ENCODE measurements at regions not wholly inside any gene's neighbourhood (a gene's known extent, or its start where the extent isn't known, plus 50 kb on each side); places are given as distances from the start of the nearest gene placed in this dataset.

DNA sequence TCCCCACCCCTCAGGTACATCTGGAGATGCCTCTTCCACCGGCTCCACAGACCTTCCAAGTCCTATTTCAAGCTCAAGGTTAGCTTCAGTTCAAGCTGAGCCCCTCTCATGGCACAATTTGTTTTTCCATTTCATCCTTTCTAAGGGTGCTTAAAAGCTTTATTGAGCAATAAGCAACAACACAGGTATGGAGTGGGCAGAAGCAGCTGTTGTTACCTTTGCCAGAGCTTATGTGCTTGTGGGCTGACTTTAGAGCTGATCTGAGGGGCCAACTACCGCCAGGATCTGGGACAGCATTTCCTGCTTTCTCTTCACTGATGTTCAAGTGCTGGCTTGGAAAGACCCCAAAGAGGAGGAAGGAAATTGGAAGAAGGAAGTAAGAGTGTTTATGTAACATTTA lies 140.0 kb upstream of the KLHL25 start:
- TF ChIP-seq, protein P1, sequence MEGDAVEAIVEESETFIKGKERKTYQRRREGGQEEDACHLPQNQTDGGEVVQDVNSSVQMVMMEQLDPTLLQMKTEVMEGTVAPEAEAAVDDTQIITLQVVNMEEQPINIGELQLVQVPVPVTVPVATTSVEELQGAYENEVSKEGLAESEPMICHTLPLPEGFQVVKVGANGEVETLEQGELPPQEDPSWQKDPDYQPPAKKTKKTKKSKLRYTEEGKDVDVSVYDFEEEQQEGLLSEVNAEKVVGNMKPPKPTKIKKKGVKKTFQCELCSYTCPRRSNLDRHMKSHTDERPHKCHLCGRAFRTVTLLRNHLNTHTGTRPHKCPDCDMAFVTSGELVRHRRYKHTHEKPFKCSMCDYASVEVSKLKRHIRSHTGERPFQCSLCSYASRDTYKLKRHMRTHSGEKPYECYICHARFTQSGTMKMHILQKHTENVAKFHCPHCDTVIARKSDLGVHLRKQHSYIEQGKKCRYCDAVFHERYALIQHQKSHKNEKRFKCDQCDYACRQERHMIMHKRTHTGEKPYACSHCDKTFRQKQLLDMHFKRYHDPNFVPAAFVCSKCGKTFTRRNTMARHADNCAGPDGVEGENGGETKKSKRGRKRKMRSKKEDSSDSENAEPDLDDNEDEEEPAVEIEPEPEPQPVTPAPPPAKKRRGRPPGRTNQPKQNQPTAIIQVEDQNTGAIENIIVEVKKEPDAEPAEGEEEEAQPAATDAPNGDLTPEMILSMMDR (IDR thresholded peaks at IDR 0.05; ENCODE audit: insufficient read depth, low read depth, low read length) = no peak
- TF ChIP-seq EZH2 (IDR thresholded peaks at IDR 0.05; ENCODE audit: insufficient read depth, low read length) = no peak

All from astrocyte (in vitro differentiated cells and primary cell).